SK-N-SH (cell line): ENCODE measurements at regions not wholly inside any gene's neighbourhood (a gene's known extent, or its start where the extent isn't known, plus 50 kb on each side); places are given as distances from the start of the nearest gene placed in this dataset.
"Not testable (repeated sequence)": the region's sequence is repeated elsewhere in the genome, so short reads cannot be mapped to it uniquely, and the experiment has no call there.

ENCODE experiments used
- CTCF ChIA-PET: fragments of 300-600, 350-600 bp; formaldehyde crosslinking; extraction: SDS; loops from one replicate; lab custom pipeline; 2021; lab: Yijun Ruan, JAX
- POLR2A ChIA-PET: fragments of 350-600 bp; sonication (Branson Sonifier 250); formaldehyde crosslinking; extraction: SDS; loops from one replicate; lab custom pipeline; 2020; ENCODE audit warnings: antibody characterized with exemption, inconsistent platforms; lab: Yijun Ruan, JAX
- DNase-seq: peaks from one replicate; pipeline ENCODE4 v3.0.0; 2012
- H2AFZ ChIP-seq: fragments of 200-600 bp; sonication (generic); 2 replicates; pipeline ENCODE4 v1.8.1; 2016; ENCODE audit warnings: antibody characterized with exemption, mild to moderate bottlenecking, low read depth
- H3F3A ChIP-seq: fragments of 200-600 bp; sonication (generic); replicated peaks from 2 replicates; pipeline ENCODE3; 2016; ENCODE audit warnings: antibody characterized with exemption, mild to moderate bottlenecking; ENCODE audit not compliant: insufficient read depth
- H3K27ac ChIP-seq, 2 experiments: fragments of 200-500 bp in 1 of 2; fragments of 200-600 bp in 1 of 2; sonication (Bioruptor generic) in 1 of 2; sonication (generic), shearing (Covaris generic) in 1 of 2; 2 replicates each; pipeline versions ENCODE4 v1.5.1 to v1.6.1; 2014 to 2016; ENCODE audit warnings: low read depth in 2 of 2, inconsistent platforms in 1 of 2, low read length in 1 of 2, mild to moderate bottlenecking in 1 of 2, mixed read lengths in 1 of 2
- H3K27me3 ChIP-seq: fragments of 200-600 bp; sonication (generic), shearing (Covaris generic); 2 replicates; pipeline ENCODE4 v1.6.1; 2016; ENCODE audit warnings: mixed run types; ENCODE audit not compliant: insufficient read depth
- H3K36me3 ChIP-seq, 2 experiments: fragments of 200-500 bp in 1 of 2; fragments of 200-600 bp in 1 of 2; sonication (Bioruptor generic) in 1 of 2; sonication (generic) in 1 of 2; replicated peaks in 1 of 2; 2 replicates each; pipeline versions ENCODE3 to v1.5.1; 2014 to 2016; ENCODE audit warnings: low read length in 1 of 2, mild to moderate bottlenecking in 1 of 2; ENCODE audit not compliant: insufficient read depth in 2 of 2, control insufficient read depth in 1 of 2
- H3K4me1 ChIP-seq, 2 experiments: fragments of 200-500 bp in 1 of 2; fragments of 200-600 bp in 1 of 2; sonication (Bioruptor generic) in 1 of 2; sonication (generic), shearing (Covaris generic) in 1 of 2; 2 replicates each; pipeline versions ENCODE4 v1.5.1 to v1.6.1; 2014 to 2016; ENCODE audit warnings: low read depth in 1 of 2, low read length in 1 of 2, mixed run types in 1 of 2; ENCODE audit not compliant: insufficient read depth in 2 of 2, control insufficient read depth in 1 of 2
- H3K4me2 ChIP-seq: fragments of 200-600 bp; sonication (generic), shearing (Covaris generic); 2 replicates; pipeline ENCODE4 v1.6.1; 2017; ENCODE audit warnings: mixed run types
- H3K4me3 ChIP-seq, 2 experiments: fragments of 200-500 bp in 1 of 2; fragments of 200-600 bp in 1 of 2; sonication (Bioruptor generic) in 1 of 2; sonication (generic), shearing (Covaris generic) in 1 of 2; 2 replicates each; pipeline versions ENCODE4 v1.5.1 to v1.8.1; 2014 to 2016; ENCODE audit warnings: low read depth in 2 of 2, inconsistent platforms in 1 of 2, low read length in 1 of 2, mild to moderate bottlenecking in 1 of 2, mixed read lengths in 1 of 2, moderate library complexity in 1 of 2
- H3K79me2 ChIP-seq: fragments of 200-600 bp; sonication (generic); 2 replicates; pipeline ENCODE4 v1.8.1; 2017; ENCODE audit warnings: mild to moderate bottlenecking; ENCODE audit not compliant: insufficient read depth
- H3K9ac ChIP-seq: fragments of 200-600 bp; sonication (generic); 2 replicates; pipeline ENCODE4 v1.6.1; 2017; ENCODE audit warnings: mixed run types
- H3K9me2 ChIP-seq: fragments of 200-600 bp; sonication (generic); 2 replicates; pipeline ENCODE4 v1.6.1; 2017; ENCODE audit warnings: mixed run types
- H3K9me3 ChIP-seq: fragments of 200-600 bp; sonication (generic); 2 replicates; pipeline ENCODE4 v1.6.1; 2017; ENCODE audit warnings: mixed run types, mild to moderate bottlenecking, moderate library complexity
- H4K20me1 ChIP-seq: fragments of 200-600 bp; sonication (generic); 2 replicates; pipeline ENCODE4 v1.6.1; 2017; ENCODE audit warnings: mild to moderate bottlenecking, mixed run types; ENCODE audit not compliant: insufficient read depth
- EP300 ChIP-seq, 2 experiments: IDR thresholded peaks; 2 replicates each; pipeline versions ENCODE4 v1.4.0 to v1.6.1; 2012; ENCODE audit warnings: borderline replicate concordance in 1 of 2, low read depth in 1 of 2, low read length in 1 of 2
- EZH2phosphoT487 ChIP-seq: fragments of 200-600 bp; sonication (generic); IDR thresholded peaks from 2 replicates; pipeline ENCODE4 v1.6.1; 2017; ENCODE audit warnings: low read depth, mixed run types, mild to moderate bottlenecking, antibody characterized with exemption, moderate library complexity, borderline replicate concordance
- FOSL2 ChIP-seq: IDR thresholded peaks from 2 replicates; pipeline ENCODE4 v1.4.0; 2012; ENCODE audit warnings: low read depth, mild to moderate bottlenecking, moderate library complexity, borderline replicate concordance
- MAX ChIP-seq: IDR thresholded peaks from 2 replicates; pipeline ENCODE4 v1.4.0; 2012; ENCODE audit warnings: low read depth
- MXI1 ChIP-seq: IDR thresholded peaks from 2 replicates; pipeline ENCODE4 v1.6.1; 2012; ENCODE audit warnings: mild to moderate bottlenecking, low read depth, low read length, improper control_type of control experiment
- NRF1 ChIP-seq: IDR thresholded peaks from 2 replicates; pipeline ENCODE4 v1.6.1; 2012; ENCODE audit warnings: low read depth, mild to moderate bottlenecking, low read length
- SMC3 ChIP-seq: IDR thresholded peaks from 2 replicates; pipeline ENCODE4 v1.6.1; 2012; ENCODE audit warnings: low read depth, low read length, improper control_type of control experiment
- USF2 ChIP-seq: fragments of 150-350 bp; IDR thresholded peaks from 2 replicates; pipeline ENCODE4 v1.6.1; 2017; ENCODE audit warnings: antibody characterized with exemption, low read length, low read depth, borderline replicate concordance
- WGBS: methylation state at CpG from one replicate; pipeline ENCODE4 v1.1.6; 2017; ENCODE audit warnings: low lambda C conversion rate; 5-methylcytosine and 5-hydroxymethylcytosine counted together

- 4% methylated on average over 6 of the region's 6 CpGs for WGBS
- H3K79me2 ChIP-seq, result no peaks in the 10 kb centered on the region
- H3K9me3 ChIP-seq, result no peaks in the 10 kb centered on the region
- H4K20me1 ChIP-seq, result no peaks in the 10 kb centered on the region
- CTCF ChIA-PET, result no interaction called here
- H3F3A ChIP-seq, result no peaks in the 10 kb centered on the region
- H3K9me2 ChIP-seq, result no peaks in the 10 kb centered on the region
- H3K4me3 ChIP-seq, result no peak overlapping the region
- no peak for DNase-seq
- H3K4me1 ChIP-seq, result no peaks in the 10 kb centered on the region
- no peak overlapping the region for H2AFZ ChIP-seq
- H3K9ac ChIP-seq, result no peak overlapping the region
- TF ChIP-seq NRF1, result no peak
- no peak for TF ChIP-seq USF2
- no peak for TF ChIP-seq SMC3
- no peak for TF ChIP-seq FOSL2
- TF ChIP-seq MXI1, result no peak
- TF ChIP-seq MAX, result no peak
- no peak for TF ChIP-seq EP300 (IDR thresholded peaks at IDR 0.05; ENCODE audit: borderline replicate concordance in 1 of 2, low read depth in 1 of 2, low read length in 1 of 2)
- no peak for TF ChIP-seq EZH2phosphoT487
- POLR2A ChIA-PET, result no interaction called here
- H3K4me2 ChIP-seq, result no peak overlapping the region
- H3K36me3 ChIP-seq, result no peaks in the 10 kb centered on the region
- H3K27me3 ChIP-seq, result no peaks in the 10 kb centered on the region
- no peak overlapping the region for H3K27ac ChIP-seq
Measured at GRCh38 chr4:71882113-71882841, 98.4 kb upstream of the GC start.

- H3K4me3 ChIP-seq, H3K27ac ChIP-seq, POLR2A ChIA-PET, H3F3A ChIP-seq, H3K9ac ChIP-seq, H3K9me3 ChIP-seq, H3K36me3 ChIP-seq, H3K4me1 ChIP-seq, H2AFZ ChIP-seq, CTCF ChIA-PET, H4K20me1 ChIP-seq, H3K79me2 ChIP-seq, H3K9me2 ChIP-seq, H3K27me3 ChIP-seq, H3K4me2 ChIP-seq, DNase-seq: not testable (repeated sequence)
- WGBS, result 2% methylated on average over 5 of the region's 5 CpGs
Measured at GRCh38 chr4:71900366-71900765, 116.5 kb upstream of the GC start.

GRCh38 chr4:71905594-71905993, 121.7 kb upstream of the GC start:
- H2AFZ ChIP-seq, DNase-seq, H3K4me2 ChIP-seq, POLR2A ChIA-PET, H4K20me1 ChIP-seq, H3K36me3 ChIP-seq, H3K4me1 ChIP-seq, H3K79me2 ChIP-seq, H3K9me2 ChIP-seq, CTCF ChIA-PET, H3K27me3 ChIP-seq, H3K4me3 ChIP-seq, H3F3A ChIP-seq, H3K9ac ChIP-seq, H3K9me3 ChIP-seq, H3K27ac ChIP-seq: not testable (repeated sequence)
- WGBS, result 5% methylated on average over 1 of the region's 1 CpG
